KOPT-K1 (cell line): ENCODE measurements at regions not wholly inside any gene's neighbourhood (a gene's known extent, or its start where the extent isn't known, plus 50 kb on each side); places are given as distances from the start of the nearest gene placed in this dataset.

ENCODE experiments used
- H3K27ac ChIP-seq: fragments of 200-600 bp; sonication (generic); 2 replicates; pipeline ENCODE4 v1.5.1; 2016; ENCODE audit warnings: antibody characterized with exemption, mild to moderate bottlenecking, low read depth, low read length; ENCODE audit not compliant: poor library complexity, severe bottlenecking
- H3K36me3 ChIP-seq: fragments of 200-600 bp; sonication (generic); 2 replicates; pipeline ENCODE4 v1.5.1; 2017; ENCODE audit warnings: antibody characterized with exemption, mild to moderate bottlenecking, low read length, moderate library complexity; ENCODE audit not compliant: insufficient read depth
- H3K9me3 ChIP-seq: fragments of 200-600 bp; sonication (generic); 2 replicates; pipeline ENCODE4 v1.5.1; 2017; ENCODE audit warnings: antibody characterized with exemption, low read length, mild to moderate bottlenecking; ENCODE audit not compliant: insufficient read depth, poor library complexity, severe bottlenecking

- no peak overlapping the region for H3K27ac ChIP-seq
- H3K36me3 ChIP-seq: no peaks in the 10 kb centered on the region
- no peaks in the 10 kb centered on the region for H3K9me3 ChIP-seq
These were observed 671.8 kb upstream of the SEMA6A start for GRCh38 chr5:117246424-117246823.

GRCh38 chr5:117245130-117245529 lies 670.5 kb upstream of the SEMA6A start:
- no peaks in the 10 kb centered on the region for H3K36me3 ChIP-seq
- H3K27ac ChIP-seq: no peak overlapping the region
- no peaks in the 10 kb centered on the region for H3K9me3 ChIP-seq

- no peak overlapping the region for H3K27ac ChIP-seq
- H3K9me3 ChIP-seq: no peaks in the 10 kb centered on the region
- H3K36me3 ChIP-seq: no peaks in the 10 kb centered on the region
These were observed 667.4 kb upstream of the SEMA6A start for GRCh38 chr5:117242028-117242427.

GRCh38 chr5:117236941-117237340 lies 662.3 kb upstream of the SEMA6A start:
- no peak overlapping the region for H3K27ac ChIP-seq
- H3K9me3 ChIP-seq: no peaks in the 10 kb centered on the region
- no peaks in the 10 kb centered on the region for H3K36me3 ChIP-seq

- Histone ChIP-seq H3K27ac (no peak overlapping the region), H3K9me3 (no peaks in the 10 kb centered on the region), H3K36me3 (no peaks in the 10 kb centered on the region)
These were observed 661.2 kb upstream of the SEMA6A start for GRCh38 chr5:117235786-117236185.

GRCh38 chr5:117230375-117230774 lies 655.8 kb upstream of the SEMA6A start:
- no peaks in the 10 kb centered on the region for H3K36me3 ChIP-seq
- H3K27ac ChIP-seq: no peak overlapping the region
- H3K9me3 ChIP-seq: no peaks in the 10 kb centered on the region

- Histone ChIP-seq H3K36me3 (no peaks in the 10 kb centered on the region), H3K27ac (no peak overlapping the region), H3K9me3 (no peaks in the 10 kb centered on the region)
These were observed 646.1 kb upstream of the SEMA6A start for GRCh38 chr5:117220730-117221129.

- H3K9me3 ChIP-seq: no peaks in the 10 kb centered on the region
- H3K27ac ChIP-seq: no peak overlapping the region
- H3K36me3 ChIP-seq: no peaks in the 10 kb centered on the region
These were observed 644.2 kb upstream of the SEMA6A start for GRCh38 chr5:117218789-117219188.

GRCh38 chr5:117212866-117213265 lies 638.2 kb upstream of the SEMA6A start:
- Histone ChIP-seq H3K27ac (no peak overlapping the region), H3K36me3 (no peaks in the 10 kb centered on the region), H3K9me3 (no peaks in the 10 kb centered on the region)

GRCh38 chr5:117210796-117211195 lies 636.2 kb upstream of the SEMA6A start:
- H3K36me3 ChIP-seq: no peaks in the 10 kb centered on the region
- no peak overlapping the region for H3K27ac ChIP-seq
- no peaks in the 10 kb centered on the region for H3K9me3 ChIP-seq

- H3K36me3 ChIP-seq: no peaks in the 10 kb centered on the region
- H3K9me3 ChIP-seq: no peaks in the 10 kb centered on the region
These were observed 634.9 kb upstream of the SEMA6A start for GRCh38 chr5:117209479-117209878.

GRCh38 chr5:117207088-117207668 lies 632.6 kb upstream of the SEMA6A start:
- Histone ChIP-seq H3K36me3 (no peaks in the 10 kb centered on the region), H3K9me3 (no peaks in the 10 kb centered on the region), H3K27ac (no peak overlapping the region)

More at GRCh38 chr5:117209479-117209878, 634.9 kb upstream of the SEMA6A start:
- no peak overlapping the region for H3K27ac ChIP-seq

GRCh38 chr5:117205894-117206293 lies 631.3 kb upstream of the SEMA6A start:
- Histone ChIP-seq H3K9me3 (no peaks in the 10 kb centered on the region), H3K36me3 (no peaks in the 10 kb centered on the region), H3K27ac (no peak overlapping the region)

GRCh38 chr5:117204926-117205869 lies 630.6 kb upstream of the SEMA6A start:
- Histone ChIP-seq H3K36me3 (no peaks in the 10 kb centered on the region), H3K9me3 (no peaks in the 10 kb centered on the region), H3K27ac (no peak overlapping the region)

GRCh38 chr5:117204404-117204803 lies 629.8 kb upstream of the SEMA6A start:
- no peaks in the 10 kb centered on the region for H3K36me3 ChIP-seq
- H3K27ac ChIP-seq: no peak overlapping the region
- no peaks in the 10 kb centered on the region for H3K9me3 ChIP-seq

GRCh38 chr5:117203584-117203983 lies 629.0 kb upstream of the SEMA6A start:
- H3K27ac ChIP-seq: no peak overlapping the region
- H3K9me3 ChIP-seq: no peaks in the 10 kb centered on the region
- no peaks in the 10 kb centered on the region for H3K36me3 ChIP-seq
